ENCODE measurements at regions not wholly inside any gene's neighbourhood (a gene's known extent, or its start where the extent isn't known, plus 50 kb on each side); places are given as distances from the start of the nearest gene placed in this dataset.
A peak's percentile ranks its signal among the peaks of the same experiment; 100 is the strongest.

GRCh38 chr9:110112792-110113191 lies 95.2 kb downstream of the C9orf152 start:
- Mint-ChIP-seq H3K27me3 (no peaks in the 10 kb centered on the region), H3K36me3 (no peaks in the 10 kb centered on the region), H3K27ac (no peak overlapping the region), H3K4me1 (ENCODE audit: low read depth) (no peaks in the 10 kb centered on the region), H3K9me3 (no peaks in the 10 kb centered on the region), H3K4me3 (no peak overlapping the region)
- POLR2A ChIA-PET: no interaction called here
- no peak for DNase-seq
- CTCF ChIA-PET: no interaction called here
- intact Hi-C loops (cut with micrococcal nuclease): no loop called here

GRCh38 chr9:110114086-110114858 lies 93.7 kb downstream of the C9orf152 start:
- H3K9me3 Mint-ChIP-seq: no peaks in the 10 kb centered on the region
- no peaks in the 10 kb centered on the region for H3K4me1 Mint-ChIP-seq (ENCODE audit: low read depth)
- H3K36me3 Mint-ChIP-seq: no peaks in the 10 kb centered on the region
- CTCF ChIA-PET: no interaction called here
- H3K4me3 Mint-ChIP-seq: no peak overlapping the region
- DNase-seq: no peak
- no peak overlapping the region for H3K27ac Mint-ChIP-seq
- POLR2A ChIA-PET: no interaction called here
- intact Hi-C loops (cut with micrococcal nuclease): no loop called here
- no peaks in the 10 kb centered on the region for H3K27me3 Mint-ChIP-seq

- intact Hi-C loops (cut with micrococcal nuclease): no loop called here
- ChIA-PET POLR2A (no interaction called here), CTCF (no interaction called here)
- H3K4me1 Mint-ChIP-seq (ENCODE audit: low read depth): no peaks in the 10 kb centered on the region
- no peak overlapping the region for H3K4me3 Mint-ChIP-seq
- no peaks in the 10 kb centered on the region for H3K27me3 Mint-ChIP-seq
- no peaks in the 10 kb centered on the region for H3K9me3 Mint-ChIP-seq
- H3K36me3 Mint-ChIP-seq: no peaks in the 10 kb centered on the region
- DNase-seq: no peak
- no peak overlapping the region for H3K27ac Mint-ChIP-seq
Observed at GRCh38 chr9:110114859-110115201, 93.1 kb downstream of the C9orf152 start.

- no peaks in the 10 kb centered on the region for H3K27me3 Mint-ChIP-seq
- no peaks in the 10 kb centered on the region for H3K36me3 Mint-ChIP-seq
- ChIA-PET POLR2A (no interaction called here), CTCF (interaction anchor here (0.9 kb wide), 1 partner anchor 147 kb away, joined by 3 read pairs; no protein-coding TSS in a partner anchor)
- H3K9me3 Mint-ChIP-seq: no peaks in the 10 kb centered on the region
- no peak for DNase-seq
- H3K4me1 Mint-ChIP-seq (ENCODE audit: low read depth): no peaks in the 10 kb centered on the region
- no peak overlapping the region for H3K27ac Mint-ChIP-seq
- intact Hi-C loops (cut with micrococcal nuclease): no loop called here
- no peak overlapping the region for H3K4me3 Mint-ChIP-seq
Observed at GRCh38 chr9:110115341-110115820, 92.6 kb downstream of the C9orf152 start.

GRCh38 chr9:110115826-110116542 lies 92.0 kb downstream of the C9orf152 start:
- CTCF ChIA-PET: interaction anchor here (0.9 kb wide), 1 partner anchor 148 kb away, joined by 3 read pairs; no protein-coding TSS in a partner anchor
- POLR2A ChIA-PET: no interaction called here
- intact Hi-C loops (cut with micrococcal nuclease): no loop called here

GRCh38 chr9:110116543-110116885 lies 91.4 kb downstream of the C9orf152 start:
- DNase-seq: no peak
- Mint-ChIP-seq H3K27ac (no peak overlapping the region), H3K9me3 (no peaks in the 10 kb centered on the region), H3K36me3 (no peaks in the 10 kb centered on the region), H3K4me3 (no peak overlapping the region), H3K4me1 (ENCODE audit: low read depth) (no peaks in the 10 kb centered on the region), H3K27me3 (no peaks in the 10 kb centered on the region)
- CTCF ChIA-PET: interaction anchor here (0.9 kb wide), 1 partner anchor 148 kb away, joined by 3 read pairs; no protein-coding TSS in a partner anchor
- intact Hi-C loops (cut with micrococcal nuclease): no loop called here
- POLR2A ChIA-PET: no interaction called here

More at GRCh38 chr9:110115826-110116542, 92.0 kb downstream of the C9orf152 start:
- Mint-ChIP-seq H3K4me1 (ENCODE audit: low read depth) (no peaks in the 10 kb centered on the region), H3K4me3 (no peak overlapping the region), H3K36me3 (no peaks in the 10 kb centered on the region), H3K9me3 (no peaks in the 10 kb centered on the region), H3K27ac (no peak overlapping the region), H3K27me3 (no peaks in the 10 kb centered on the region)
- DNase-seq: no peak

GRCh38 chr9:110121170-110121569 lies 86.8 kb downstream of the C9orf152 start:
- Mint-ChIP-seq H3K4me3 (no peak overlapping the region), H3K4me1 (ENCODE audit: low read depth) (peaks cover 9% of the 10 kb centered on the region), H3K9me3 (no peaks in the 10 kb centered on the region), H3K36me3 (no peaks in the 10 kb centered on the region), H3K27ac (no peak overlapping the region), H3K27me3 (no peaks in the 10 kb centered on the region)
- DNase-seq: no peak
- POLR2A ChIA-PET: no interaction called here
- intact Hi-C loops (cut with micrococcal nuclease): no loop called here
- CTCF ChIA-PET: no interaction called here

- ChIA-PET POLR2A (no interaction called here), CTCF (no interaction called here)
- intact Hi-C loops (cut with micrococcal nuclease): no loop called here
- no peak overlapping the region for H3K27ac Mint-ChIP-seq
- peaks cover 16% of the 10 kb centered on the region for H3K4me1 Mint-ChIP-seq (ENCODE audit: low read depth)
- no peaks in the 10 kb centered on the region for H3K9me3 Mint-ChIP-seq
- H3K27me3 Mint-ChIP-seq: no peaks in the 10 kb centered on the region
- no peak for DNase-seq
- no peak overlapping the region for H3K4me3 Mint-ChIP-seq
- no peaks in the 10 kb centered on the region for H3K36me3 Mint-ChIP-seq
Observed at GRCh38 chr9:110123341-110124095, 84.4 kb downstream of the C9orf152 start.

- Mint-ChIP-seq H3K36me3 (no peaks in the 10 kb centered on the region), H3K9me3 (no peaks in the 10 kb centered on the region), H3K27ac (no peak overlapping the region), H3K4me1 (ENCODE audit: low read depth) (peaks cover 16% of the 10 kb centered on the region), H3K4me3 (no peak overlapping the region), H3K27me3 (no peaks in the 10 kb centered on the region)
- no peak for DNase-seq
- POLR2A ChIA-PET: interaction anchor here (0.7 kb wide), 1 partner anchor 24 kb away, joined by 3 read pairs; no protein-coding TSS in a partner anchor
- CTCF ChIA-PET: no interaction called here
- intact Hi-C loops (cut with micrococcal nuclease): no loop called here
Observed at GRCh38 chr9:110124439-110124838, 83.5 kb downstream of the C9orf152 start.

GRCh38 chr9:110125207-110125751 lies 82.7 kb downstream of the C9orf152 start:
- Mint-ChIP-seq H3K4me1 (ENCODE audit: low read depth) (peaks cover 16% of the 10 kb centered on the region), H3K9me3 (no peaks in the 10 kb centered on the region), H3K36me3 (no peaks in the 10 kb centered on the region), H3K4me3 (no peak overlapping the region), H3K27ac (no peak overlapping the region), H3K27me3 (no peaks in the 10 kb centered on the region)
- POLR2A ChIA-PET: interaction anchor here (0.6 to 1.7 kb wide), 2 partner anchors 19 to 248 kb away, joined by 3 to 4 read pairs; no protein-coding TSS in a partner anchor
- intact Hi-C loops (cut with micrococcal nuclease): no loop called here
- CTCF ChIA-PET: no interaction called here
- no peak for DNase-seq

GRCh38 chr9:110125763-110126351 lies 82.1 kb downstream of the C9orf152 start:
- H3K9me3 Mint-ChIP-seq: no peaks in the 10 kb centered on the region
- peak; percentile 19 for DNase-seq
- intact Hi-C loops (cut with micrococcal nuclease): no loop called here
- H3K36me3 Mint-ChIP-seq: no peaks in the 10 kb centered on the region
- peaks cover 16% of the 10 kb centered on the region for H3K4me1 Mint-ChIP-seq (ENCODE audit: low read depth)
- ChIA-PET POLR2A (interaction anchor here (0.6 to 1.7 kb wide), 2 partner anchors 18 to 248 kb away, joined by 3 to 4 read pairs; no protein-coding TSS in a partner anchor), CTCF (no interaction called here)
- H3K27me3 Mint-ChIP-seq: no peaks in the 10 kb centered on the region
- H3K27ac Mint-ChIP-seq: no peak overlapping the region
- no peak overlapping the region for H3K4me3 Mint-ChIP-seq

Data from activated CD4-positive, alpha-beta memory T cell treated with anti-CD3 and anti-CD28 coated beads for 36 hours (primary cell).